ENCODE measurements at regions not wholly inside any gene's neighbourhood (a gene's known extent, or its start where the extent isn't known, plus 50 kb on each side); places are given as distances from the start of the nearest gene placed in this dataset.

DNA sequence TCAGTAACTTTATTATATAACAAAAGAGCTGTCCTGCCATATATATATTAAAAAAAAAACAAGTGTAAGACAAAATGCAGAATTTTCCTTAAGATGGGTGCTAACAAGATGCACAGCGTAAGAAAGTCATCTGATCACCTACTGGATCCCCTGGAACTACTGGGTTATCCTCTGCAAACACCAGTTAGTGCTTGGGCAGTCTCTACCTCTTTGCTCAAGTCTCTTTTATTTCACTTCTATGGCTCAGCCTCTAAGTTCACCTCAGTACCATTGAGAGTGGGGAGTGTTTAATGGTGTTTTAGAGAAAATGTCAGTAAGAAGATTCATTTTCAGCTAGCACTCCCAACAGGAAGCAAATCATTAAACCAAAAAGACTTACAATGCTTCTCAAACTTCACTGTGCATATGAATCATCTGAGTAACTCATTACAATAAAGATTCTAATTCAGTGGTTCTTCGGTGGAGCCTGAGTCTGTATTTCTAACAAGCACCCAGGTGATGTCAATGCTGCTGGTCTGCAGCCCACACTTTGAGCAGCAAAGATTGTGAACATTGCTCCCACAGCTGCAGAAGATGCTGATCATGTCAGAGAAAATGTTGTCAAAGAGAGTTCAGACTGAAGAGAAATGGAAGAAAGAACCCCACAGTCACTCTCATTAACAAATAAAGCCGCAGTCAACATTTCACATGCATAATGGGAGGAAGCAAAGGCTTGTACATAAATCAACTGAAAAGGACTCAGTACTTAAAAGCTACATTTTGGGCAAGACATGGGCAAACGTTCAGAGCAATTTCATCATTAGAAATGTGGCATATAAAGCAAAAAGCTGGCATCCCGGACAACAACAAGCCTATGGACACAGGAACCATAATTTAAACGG, 227.1 kb upstream of the ATP11B start:
- TF ChIP-seq POLR2A (IDR thresholded peaks at IDR 0.05; ENCODE audit: low read depth, low read length), result no peak
- TF ChIP-seq POLR2AphosphoS5 (IDR thresholded peaks at IDR 0.05; ENCODE audit: low read depth, low read length), result no peak

All from GM12892 (cell line).